ENCODE measurements at regions not wholly inside any gene's neighbourhood (a gene's known extent, or its start where the extent isn't known, plus 50 kb on each side); places are given as distances from the start of the nearest gene placed in this dataset.

DNA sequence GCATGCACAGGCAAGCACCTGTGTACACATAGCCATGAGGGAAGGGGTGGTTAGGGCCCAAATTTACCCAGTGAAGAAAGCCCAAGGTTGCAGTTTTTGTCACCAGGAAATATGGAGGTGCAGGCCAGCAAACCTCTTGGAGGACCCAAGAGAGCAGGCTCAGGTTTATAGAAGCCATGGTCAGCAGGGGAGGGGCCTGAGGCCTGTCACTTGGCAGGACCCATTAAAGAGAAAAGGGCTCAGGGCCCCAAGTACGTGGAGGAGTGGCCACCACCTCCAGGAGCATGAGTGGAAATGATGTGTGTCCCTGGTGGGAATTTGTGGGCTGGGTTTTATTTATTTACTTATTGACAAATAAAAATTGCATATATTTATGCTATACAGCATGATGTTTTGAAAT is 192.9 kb downstream of the HAUS1 start:
- no peak for DNase-seq

DNA sequence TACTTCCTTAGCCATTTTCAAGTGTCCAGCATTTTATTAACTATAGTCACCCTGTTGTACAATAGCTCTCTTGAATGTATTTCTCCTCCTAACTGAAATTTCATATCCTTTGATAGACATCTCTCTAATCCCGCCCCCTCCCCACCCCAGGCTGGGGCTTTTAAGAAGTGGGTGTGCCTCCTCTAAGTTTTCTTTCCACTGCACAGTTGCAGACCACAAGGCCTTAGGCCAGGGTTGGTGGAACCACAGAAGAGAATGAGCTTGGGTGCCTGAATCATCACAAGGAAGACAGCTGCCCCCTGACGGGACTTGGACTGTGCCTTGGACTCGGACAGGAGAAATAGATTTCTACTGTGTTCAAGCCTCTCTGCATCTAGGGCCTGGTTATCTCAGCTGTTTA is 193.4 kb downstream of the HAUS1 start:
- no peak for DNase-seq

DNA sequence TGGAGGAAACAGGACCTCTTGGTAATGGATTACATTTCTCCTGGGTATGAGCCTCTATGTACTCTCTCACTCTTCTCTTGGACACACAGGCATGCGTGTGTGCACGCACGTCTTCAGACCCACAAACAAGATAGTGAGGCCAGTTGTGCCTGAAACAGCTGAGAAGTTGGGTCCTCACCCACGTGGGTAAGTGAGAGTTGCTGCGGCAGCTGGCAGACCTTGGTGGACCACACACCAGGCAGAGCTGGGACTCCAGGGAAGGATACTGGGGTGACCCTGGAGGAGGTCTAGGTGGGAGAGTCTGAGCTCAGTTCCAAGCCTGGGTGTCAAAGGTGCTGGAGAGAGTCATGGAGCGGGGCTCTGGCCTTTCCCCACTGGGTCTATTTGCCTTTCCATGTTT is 194.3 kb downstream of the HAUS1 start:
- DNase-seq: no peak

DNA sequence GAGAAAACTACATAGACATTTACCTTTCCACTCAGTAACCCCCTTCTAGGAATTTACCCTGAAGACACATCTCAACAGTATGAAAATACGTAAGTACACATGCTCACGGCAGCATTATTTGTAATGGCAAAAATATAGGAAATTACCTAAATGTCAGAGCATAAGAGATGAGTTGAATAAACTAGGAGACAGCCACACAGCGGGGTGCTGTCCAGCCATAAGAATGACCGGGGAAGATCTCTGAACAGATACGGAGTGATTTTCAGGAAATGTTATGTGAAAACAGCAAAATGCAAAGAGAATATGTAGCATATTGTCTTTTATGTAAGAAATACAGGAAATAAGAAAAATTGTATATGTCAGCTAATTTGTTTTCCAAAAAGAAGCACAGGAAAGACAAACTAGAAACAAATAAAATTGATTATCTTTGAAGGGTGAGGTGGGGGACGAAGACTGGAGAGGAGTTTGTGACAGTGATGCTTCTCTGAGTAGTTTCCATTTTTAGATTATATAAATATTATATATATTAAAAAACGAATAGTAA is 195.4 kb downstream of the HAUS1 start:
- DNase-seq: no peak

DNA sequence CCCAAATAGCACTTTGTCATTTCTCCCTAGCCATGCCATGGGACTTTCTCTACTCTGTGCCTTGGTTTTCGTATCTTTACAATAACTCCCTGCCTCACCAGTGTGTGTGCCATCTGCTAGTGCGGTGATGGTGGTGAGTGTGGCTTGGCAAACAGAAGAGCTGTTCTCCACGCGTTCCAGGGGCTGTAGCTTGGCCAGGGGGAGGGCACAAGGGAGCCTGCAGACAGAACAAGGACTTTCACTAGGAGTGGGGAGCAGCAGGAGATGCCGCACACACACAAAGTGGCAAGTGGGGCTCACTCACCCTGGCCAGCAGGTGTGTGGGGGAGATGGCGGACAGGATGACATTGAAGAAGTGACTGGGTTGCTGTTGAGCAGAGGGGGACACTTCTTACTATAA is 196.9 kb downstream of the HAUS1 start:
- DNase-seq: no peak

DNA sequence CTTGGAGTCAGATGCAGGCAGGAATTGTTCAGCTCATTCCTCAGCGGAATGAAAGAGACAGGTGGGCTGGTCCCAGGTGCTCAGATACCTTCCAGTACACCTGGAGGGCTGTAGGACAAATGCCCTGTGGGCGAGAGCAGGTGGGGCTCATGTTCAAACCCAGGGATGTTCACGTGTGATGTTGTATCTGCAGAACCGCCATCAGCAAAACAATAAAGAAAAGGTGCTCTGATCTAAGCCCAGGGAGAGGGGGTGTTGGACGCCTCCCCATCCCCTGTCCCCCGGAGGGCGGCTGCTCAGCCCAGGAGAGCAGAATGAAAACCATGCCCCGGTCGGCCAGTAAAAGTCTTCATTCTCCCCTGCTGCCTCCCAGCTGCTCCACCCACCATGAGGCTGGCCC is 197.4 kb downstream of the HAUS1 start:
- no peak for DNase-seq

DNA sequence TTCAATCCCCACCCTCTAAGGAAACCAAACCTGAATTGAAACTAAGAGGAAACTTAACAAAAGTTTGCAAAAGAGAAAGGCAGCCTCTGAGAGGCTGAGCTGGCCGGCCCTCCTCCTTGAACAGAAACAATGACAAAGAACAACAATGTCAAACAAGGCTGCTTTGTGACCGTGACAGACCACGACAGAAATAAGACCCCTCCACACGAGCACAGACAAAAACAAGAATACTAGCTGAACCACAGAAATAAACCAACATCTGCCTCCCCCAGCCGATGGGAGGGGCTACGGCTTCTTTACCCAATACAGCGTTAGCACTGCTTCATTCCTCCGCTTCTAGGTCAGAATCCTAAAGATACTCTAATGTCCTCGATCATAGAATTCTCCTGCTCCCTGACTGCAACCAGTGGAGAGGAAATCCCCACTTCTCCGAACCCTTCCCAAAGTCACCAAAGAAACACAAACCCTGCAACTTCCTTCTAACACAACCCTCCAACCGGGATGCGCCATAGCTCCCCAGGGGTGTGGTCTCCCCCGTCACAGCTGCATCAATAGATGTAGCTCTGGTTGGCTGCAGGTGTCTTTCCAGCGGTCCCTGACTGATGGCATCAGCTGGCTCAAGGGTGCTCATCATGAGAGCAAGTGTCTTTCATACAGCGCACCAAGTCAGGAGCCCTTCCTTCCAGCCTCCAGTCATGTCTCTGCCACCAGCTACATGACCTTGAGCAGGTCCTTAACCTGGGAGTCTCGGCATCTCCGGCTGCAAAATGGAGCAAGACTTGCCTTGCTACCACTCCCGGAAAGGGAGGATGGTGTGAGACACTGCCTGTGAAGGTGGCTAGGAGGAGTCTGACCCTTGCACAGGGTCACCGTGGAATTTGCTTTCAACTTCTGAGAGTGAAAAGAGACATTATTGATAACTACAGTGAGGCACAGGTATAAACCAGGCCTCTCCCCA is 198.6 kb downstream of the HAUS1 start:
- no peak for DNase-seq

DNA sequence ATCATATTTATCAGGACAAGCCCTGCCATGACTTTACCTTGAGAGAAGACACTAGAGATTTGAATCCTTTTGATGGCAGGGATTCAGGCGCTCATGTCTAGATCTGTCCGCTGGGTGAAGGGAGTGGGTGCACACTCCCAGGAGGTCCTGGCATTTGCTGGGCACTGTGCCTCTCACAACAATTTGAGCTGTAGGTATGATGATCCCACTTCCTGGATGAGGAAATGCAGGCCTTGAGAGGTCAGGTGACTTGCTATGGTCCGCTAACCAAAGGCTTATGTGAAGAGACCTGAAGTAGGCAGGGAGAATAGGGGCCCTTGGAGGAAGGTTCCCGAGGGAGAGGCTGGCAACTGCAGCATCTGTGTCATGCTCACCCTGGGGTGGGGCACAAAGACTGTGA is 206.1 kb downstream of the HAUS1 start:
- DNase-seq: no peak

DNA sequence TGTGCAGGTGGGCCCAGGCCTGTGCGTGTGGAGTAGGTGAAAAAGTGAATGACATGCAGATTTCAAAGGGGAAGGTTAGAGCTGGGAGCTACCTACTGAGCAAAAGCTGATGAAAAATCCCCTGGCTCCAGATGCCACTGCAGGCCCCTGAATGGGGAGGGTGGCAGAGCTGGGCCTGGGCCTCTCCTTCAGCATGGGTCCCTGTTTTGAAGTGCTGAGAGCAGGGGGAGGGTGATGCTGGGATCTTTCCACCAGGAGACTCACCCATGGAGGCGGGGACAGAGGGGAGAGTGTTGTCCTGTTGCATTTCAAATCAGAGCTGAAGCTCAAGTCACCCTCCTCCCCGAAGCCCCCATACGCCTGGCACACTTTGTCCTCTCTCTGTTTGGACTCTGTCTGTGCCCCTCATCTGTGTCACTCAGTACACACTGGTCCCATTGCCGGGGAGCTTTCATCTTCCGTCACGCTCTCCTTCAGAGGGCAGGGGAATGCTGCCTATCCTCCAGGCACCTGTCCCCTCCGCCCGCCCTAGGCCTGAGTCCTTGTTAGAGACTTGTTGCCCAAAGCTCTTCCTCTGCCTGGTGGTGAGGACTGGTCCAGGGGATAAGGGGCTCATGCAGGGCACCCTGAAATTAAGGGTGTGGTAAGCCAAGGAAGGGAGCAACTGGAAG is 206.6 kb downstream of the HAUS1 start:
- no peak for DNase-seq

DNA sequence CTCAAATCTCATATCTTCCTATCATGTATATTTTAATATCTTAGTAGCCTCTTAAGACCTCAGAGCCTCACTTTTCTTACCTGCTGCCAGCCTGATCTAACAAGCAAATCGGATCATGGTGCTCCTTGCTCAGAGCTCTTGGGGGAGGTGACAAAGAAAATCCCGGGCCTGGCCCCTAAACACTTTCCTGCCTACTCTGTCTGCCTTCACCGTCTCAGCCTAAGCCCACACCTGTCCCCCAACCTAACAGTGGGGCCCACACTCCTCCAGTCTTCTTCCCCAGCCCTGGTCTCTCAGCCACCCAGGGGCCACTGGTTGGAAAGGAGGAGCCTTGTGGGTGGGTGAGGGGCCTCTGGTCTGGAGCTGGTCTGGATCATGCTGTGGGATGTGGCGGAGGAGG is 207.3 kb downstream of the HAUS1 start:
- DNase-seq: no peak

DNA sequence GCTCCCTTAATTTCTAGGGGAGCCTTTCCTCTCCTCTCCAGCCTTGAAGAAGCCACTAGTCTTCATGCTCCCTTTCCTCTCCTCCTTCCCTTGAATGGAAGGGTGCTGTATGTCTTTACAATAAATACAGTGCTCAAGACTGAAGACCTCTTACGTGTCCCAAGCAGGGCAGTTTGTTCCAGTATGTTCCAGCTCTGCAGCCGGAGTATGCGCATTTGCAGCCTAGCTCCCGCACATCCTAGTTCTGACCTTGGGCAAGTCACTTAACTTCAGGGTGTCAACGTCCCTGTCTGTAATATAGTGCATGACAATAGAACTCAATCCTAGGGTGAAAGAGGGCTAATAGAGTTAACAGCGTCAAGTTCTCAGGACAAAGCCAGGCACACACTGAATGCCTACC is 208.0 kb downstream of the HAUS1 start:
- no peak for DNase-seq

DNA sequence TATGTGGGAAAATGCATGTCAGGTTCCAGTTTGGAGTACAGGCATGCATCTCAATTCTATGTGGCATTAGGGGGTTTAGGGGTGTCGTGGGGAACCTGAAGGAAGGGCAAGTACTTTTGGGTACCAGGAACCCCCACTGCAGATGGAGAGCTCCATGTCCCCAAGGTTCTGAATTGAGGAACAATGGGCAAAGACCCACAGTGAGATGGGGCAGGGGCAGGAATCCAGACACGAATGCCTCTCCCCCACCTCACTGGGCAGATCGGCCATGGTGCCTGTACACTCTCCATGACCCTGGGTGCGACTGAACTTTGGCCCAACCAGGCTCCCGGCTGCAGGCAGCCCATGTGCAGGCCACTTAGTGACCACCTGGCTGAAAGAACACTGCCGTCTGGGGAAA is 209.3 kb downstream of the HAUS1 start:
- no peak for DNase-seq

DNA sequence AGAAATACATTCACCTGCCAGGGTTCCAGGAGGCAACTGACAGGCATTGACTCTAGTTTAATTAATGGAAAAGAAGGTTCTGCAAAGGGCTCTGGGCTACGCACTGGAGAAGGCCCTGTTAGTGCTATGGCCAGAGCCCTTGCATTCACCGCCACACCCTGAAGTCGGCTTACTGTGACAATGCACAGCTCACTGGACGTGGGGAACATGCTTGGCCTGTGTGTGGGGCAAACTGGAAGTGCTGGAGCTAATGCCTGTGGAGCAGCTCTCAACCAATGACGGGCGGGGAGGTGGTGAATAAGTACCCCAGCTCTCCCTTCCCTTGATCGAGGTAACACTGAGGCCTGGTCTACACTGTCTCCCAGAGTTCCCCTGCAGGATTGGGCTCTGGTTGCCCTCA is 209.8 kb downstream of the HAUS1 start:
- no peak for DNase-seq

DNA sequence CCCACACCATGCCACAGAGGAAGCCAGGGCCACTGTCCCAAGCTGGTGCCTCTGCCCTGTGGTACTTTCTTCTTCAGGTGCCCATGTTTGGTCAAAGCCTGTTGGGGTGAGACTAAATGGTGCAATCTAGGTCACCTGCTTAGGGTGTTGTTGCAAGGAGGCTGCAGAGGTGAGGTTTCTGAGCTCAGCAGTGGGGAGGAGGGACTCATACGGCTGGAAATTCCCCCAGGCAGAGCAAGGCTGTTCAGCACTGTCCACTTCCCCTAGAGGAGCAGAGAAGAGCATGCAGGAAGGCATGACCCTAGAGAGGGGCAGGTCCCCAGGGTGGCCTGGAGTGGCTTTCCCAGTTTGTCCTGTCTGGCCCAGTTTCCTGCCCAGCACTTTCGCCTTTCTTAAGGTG is 211.0 kb downstream of the HAUS1 start:
- DNase-seq: no peak

DNA sequence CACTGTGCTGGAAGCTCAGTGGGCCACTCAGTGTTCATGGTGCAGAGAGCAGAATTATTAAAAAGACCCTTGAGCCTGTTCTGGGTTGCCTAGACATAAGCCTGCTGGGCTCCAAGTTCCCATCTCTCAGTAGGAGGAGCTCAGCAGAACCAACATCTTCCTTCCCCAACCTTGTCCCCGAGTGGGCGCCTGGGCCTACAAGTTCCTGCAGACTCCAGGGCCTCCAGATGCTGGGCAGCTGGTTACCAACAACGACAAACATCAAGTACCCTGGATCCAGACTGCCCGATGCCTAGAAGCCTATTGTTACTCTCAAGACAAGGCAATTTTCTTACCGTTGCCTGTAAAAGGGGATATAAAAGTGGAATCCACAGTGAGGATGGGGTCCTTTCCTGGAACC is 214.2 kb downstream of the HAUS1 start:
- DNase-seq: no peak

DNA sequence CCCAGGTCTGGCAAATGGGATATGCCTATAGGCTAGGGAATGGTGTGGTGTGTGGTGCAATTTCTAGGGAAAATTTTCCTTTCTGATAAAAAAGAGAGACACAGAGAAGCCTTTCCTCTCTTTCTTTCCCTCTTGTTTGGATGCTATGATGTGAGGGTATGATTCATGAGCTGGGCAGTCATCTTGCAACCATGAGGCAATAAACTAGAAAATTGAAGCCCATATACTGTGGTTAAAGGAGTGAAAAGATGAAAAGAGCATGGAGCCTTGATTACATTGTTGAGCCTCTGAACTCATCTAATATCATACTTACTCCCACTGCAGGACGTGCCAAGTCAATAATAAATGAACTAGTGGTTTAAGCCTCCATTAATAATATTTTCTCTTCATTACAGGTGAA is 215.6 kb downstream of the HAUS1 start:
- no peak for DNase-seq

DNA sequence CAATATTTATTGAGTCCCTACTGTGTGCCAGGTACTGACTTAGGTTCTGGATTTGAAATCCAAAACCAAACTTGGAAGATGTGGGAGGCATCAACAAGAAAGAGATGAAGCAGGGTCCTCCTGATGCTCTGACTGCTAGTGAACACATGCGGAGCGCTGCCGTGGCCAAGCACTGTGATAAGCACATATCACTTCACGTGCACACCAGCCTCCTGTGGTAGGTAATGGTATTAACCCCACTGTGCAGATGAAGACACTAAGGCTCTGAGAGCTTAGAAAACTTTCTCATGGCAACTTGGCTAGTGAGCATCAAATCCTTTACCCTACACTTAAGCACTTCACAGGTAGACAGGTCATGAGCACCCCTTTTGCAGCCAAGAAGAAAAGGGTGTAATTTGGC is 216.1 kb downstream of the HAUS1 start:
- no peak for DNase-seq

DNA sequence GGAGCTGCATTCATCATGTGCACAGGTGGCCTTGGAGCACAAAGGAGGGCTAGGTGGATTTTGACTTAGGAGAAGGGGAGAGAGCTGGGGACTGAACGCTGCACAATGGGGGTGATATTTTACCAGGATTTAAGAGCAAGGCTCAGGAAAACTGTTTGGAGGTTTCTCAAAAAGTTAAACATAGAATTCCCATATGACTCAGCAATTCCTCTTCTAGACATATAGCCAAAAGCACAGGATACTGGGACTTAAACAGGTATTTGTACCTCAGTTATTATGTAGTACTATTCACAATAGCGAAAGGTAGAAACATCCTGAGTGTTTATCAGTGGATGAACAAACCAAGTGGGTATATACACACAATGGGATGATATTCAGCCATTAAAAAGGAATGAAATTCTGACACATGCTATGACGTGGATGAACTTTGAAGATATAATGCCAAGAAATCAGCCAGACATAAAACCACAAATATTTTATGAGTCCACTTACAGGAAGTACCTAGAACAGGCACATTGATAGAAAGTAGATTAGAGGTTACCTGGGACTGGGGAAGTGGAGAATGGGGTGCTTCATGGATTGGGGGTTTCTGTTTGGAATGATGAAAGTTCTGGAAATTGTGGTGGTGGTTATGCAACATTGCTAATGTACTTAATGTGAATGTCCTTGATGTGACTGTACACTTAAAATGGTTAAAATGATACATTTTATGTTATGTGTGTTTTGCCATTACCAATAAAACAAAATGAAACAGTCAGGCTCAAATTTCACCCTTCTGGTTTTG is 216.9 kb downstream of the HAUS1 start:
- no peak for DNase-seq

DNA sequence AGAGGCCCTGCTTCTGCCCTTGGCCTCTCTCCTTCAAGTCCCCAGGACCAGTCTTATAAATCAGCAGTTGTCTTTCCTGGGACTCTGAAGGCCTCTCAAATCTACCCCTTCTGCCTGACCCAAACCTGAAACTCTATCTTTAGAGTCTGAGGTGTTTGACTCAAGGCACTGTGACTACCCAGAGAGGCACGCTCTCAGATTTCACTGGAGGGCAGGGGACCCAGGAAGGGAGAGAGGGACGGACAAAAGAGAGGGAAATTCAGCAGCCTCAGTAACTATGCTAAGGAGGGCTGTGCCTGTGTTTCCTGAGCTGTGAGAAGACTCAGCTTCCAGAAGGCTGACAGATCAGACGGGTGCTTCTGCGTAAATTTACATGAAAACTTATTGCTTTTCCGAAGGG is 217.8 kb downstream of the HAUS1 start:
- no peak for DNase-seq

DNA sequence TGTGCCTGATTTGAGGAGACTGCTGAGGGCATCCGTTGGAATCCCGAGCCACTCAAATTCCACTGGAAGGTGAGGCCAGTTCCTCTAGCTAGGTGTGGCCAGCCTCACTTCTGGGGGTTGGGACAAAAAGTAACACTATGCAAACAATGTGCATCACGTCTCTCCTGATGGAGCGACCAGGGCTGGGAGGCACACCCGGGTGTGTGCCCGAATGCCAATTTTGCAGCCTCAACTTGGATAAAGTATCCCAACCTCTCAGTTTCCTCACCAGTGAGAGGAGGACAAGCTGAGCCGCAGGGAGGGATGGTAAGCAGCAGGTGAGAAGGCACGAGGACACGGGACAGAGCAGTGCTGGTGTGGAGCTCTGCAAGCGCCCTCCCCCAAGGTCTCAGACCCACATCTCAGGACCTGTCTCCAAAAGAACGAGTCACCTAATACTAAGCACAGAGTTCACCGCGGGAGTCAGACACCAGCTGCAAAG is 218.3 kb downstream of the HAUS1 start:
- no peak for DNase-seq

DNA sequence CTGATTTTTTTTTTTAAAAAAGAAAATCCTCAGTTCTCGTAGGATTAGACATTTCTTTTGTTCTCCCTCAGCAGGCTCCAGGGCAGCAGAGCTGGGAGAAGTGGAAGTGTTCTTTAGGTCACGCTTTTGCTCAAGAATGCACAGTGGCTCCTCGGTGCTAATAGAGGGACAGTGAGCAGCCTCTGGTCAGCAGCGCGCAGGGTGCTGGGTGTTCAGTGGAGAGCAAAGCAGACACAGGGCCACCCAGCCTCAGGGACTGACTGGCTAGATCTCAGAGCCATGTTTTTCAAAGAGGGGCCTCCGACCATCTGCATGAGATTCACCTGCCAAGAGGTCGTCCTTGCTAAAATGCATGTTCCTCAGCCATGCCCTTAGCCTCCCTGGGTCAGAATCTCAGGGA is 218.8 kb downstream of the HAUS1 start:
- DNase-seq: no peak

DNA sequence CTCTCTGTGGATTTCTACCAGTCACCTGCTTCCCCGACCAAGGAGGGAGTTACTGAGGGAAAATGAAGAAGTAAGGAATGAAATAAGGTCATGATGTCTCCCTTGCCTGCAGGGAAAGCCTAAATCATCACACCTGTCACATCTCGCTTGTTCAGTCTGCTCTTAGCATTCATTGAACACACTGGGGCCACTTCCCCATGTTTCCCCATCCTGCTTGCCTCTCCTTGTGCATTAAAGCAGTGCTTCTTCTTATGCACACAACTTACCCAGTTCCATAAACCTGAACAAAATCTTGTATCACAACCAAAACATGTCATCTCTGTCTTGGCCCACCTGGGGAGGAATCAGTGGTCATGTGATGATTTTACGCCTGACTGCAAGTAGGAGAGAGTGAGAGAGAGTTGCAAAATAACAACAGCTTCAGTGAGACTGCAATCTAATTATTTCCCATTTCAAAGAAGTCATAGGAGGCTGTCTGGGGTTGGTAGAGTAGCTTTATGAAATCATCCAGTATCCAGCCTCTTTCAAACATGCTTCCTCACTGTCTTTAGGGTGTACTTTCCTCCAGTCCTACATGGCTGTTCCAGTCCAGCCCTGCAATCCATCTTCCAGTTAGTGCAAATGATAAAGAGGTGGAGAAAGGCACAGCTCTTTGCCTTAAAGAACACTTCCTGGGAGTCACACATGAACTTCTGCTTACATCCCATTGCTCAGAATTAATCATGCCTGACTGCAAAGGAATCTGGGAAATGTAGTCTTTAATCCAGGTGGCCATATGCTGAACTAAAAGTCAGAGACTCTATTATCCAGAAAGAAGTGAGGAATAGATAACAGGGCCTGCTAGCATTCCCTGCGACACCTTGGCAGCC is 220.1 kb downstream of the HAUS1 start:
- DNase-seq: no peak

Measured in CD4-positive, alpha-beta T cell treated with Interferon alpha-2 for 1 hour (primary cell).